GM12874 (cell line): ENCODE measurements at regions not wholly inside any gene's neighbourhood (a gene's known extent, or its start where the extent isn't known, plus 50 kb on each side); places are given as distances from the start of the nearest gene placed in this dataset.

Source experiments
- TF ChIP-seq, protein P1 (sequence below): IDR thresholded peaks from 2 replicates; pipeline ENCODE4 v1.5.1; 2011; ENCODE audit warnings: low read depth, mild to moderate bottlenecking, control low read depth, low read length, moderate library complexity; ENCODE audit not compliant: insufficient read depth

DNA sequence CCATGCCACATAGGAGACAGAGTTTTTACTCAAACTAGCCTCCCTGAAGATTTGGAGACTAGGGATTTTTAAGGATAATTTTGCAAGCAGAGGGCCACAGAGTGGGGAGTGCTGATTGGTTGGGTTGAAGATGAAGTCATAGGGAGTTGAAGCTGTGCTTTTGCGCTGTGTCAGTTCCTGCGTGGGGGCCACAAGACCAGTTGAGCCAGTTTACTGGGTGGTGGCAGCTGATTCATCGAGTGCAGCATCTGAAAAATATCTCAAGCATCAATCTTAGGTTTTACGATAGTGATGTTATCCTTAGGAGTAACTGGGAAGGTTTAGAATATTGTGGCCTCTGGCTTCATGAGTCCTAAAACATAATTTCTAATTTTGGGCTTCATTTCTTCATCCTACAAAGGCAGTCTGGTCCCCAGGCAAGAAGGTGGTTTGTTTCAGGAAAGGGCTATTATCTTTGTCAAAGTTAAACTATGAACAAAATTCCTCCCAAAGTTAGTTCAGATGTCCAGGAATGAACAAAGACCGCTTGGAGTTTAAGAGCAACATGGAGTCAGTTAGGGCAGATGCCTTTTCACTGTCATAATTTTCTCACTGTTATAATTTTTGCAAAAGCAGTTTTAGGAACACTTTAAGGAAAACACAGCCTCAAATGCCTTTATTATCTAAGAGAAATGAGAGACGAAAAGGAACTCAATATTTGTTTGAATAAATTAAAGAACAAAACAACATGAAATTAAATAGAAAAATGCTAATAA is 960.8 kb upstream of the PRKX start:
- TF ChIP-seq, protein P1, sequence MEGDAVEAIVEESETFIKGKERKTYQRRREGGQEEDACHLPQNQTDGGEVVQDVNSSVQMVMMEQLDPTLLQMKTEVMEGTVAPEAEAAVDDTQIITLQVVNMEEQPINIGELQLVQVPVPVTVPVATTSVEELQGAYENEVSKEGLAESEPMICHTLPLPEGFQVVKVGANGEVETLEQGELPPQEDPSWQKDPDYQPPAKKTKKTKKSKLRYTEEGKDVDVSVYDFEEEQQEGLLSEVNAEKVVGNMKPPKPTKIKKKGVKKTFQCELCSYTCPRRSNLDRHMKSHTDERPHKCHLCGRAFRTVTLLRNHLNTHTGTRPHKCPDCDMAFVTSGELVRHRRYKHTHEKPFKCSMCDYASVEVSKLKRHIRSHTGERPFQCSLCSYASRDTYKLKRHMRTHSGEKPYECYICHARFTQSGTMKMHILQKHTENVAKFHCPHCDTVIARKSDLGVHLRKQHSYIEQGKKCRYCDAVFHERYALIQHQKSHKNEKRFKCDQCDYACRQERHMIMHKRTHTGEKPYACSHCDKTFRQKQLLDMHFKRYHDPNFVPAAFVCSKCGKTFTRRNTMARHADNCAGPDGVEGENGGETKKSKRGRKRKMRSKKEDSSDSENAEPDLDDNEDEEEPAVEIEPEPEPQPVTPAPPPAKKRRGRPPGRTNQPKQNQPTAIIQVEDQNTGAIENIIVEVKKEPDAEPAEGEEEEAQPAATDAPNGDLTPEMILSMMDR: no peak

DNA sequence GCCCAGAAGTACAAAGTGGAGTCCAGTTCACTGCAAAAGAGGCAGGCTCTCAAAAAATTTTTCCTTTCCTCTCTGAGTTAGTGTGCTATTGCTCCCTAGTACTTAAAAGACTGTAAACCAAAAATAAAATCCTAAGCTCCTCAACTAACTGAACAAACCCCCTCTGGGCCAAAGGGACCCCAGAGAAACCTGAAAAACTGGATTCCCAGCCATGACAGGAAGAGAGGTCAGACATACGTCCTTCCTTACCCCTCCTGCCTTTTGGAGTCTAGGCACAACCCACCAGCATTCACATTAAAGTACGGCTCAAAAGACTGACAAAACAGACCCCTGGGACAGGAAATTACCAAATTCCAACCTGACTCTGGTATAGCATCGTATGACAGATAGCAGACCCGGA is 957.9 kb upstream of the PRKX start:
- TF ChIP-seq, protein P1: no peak

DNA sequence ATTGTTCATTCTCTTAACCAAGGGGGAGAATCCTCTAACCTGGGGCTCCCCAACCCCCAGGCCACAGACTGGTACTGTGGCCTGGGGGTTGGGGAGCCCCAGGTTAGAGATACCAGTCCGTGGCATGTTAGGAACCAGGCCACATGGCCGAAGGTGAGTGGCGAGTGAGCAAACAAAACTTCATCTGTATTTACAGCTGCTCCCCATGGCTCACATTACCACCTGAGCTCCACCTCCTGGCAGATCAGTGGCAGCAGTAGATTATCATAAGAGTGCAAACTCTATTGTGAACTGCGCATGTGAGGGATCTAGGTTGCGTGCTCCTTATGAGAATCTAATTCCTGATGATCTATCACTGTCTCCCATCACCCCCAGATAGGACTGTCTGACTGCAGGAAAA is 957.2 kb upstream of the PRKX start:
- TF ChIP-seq, protein P1: no peak

DNA sequence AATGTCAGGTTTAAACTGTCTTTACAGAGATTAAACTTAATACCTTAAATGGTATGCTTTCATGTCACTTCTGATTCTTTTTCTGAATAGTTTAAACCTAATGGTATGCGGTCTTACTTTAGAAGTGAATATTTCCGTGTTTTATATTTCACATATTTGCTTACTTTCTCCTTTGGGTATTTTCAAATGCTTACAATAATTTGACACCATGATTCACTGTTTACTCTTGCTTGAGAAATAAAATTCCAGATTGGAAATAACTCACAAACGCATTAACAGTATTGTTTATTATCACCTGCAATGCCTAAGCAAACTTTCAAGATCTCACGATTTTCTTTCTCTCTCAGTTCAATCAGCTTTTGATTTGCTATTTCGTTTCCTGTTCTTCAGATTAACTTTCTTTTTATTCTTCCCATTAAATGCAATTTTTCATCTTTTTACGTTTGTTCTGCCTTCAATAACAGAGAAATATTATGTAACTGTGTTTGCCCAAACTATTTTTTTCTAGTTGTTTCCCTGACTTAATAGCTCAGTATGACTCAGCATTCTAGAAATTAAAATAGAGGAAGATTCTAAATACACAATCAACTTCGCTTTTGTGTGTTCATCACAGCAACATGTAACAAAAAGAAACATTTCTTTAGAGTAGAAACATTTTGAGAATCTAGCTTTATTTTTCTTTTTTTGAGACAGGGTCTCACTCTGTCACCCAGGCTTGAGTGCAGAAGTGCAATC is 955.5 kb upstream of the PRKX start:
- TF ChIP-seq, protein P1: no peak

DNA sequence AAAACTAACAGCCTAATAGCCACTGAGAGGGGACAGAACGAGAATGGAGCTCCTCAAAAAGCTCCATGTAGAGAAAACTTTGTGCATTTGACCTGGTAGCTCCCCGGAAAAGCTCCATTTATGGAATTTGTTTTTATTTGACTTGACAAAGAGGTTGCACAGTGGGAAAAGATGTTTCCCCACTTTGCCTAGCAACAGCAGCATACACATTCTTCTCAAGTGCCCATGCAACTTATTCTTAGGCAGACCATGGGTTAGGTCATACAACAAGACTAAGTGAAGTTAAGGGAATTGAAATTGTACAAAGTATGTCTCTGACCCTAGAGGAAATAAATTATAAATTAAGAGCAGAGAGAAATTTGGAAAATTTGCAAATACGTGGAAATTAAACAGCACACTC is 949.6 kb upstream of the PRKX start:
- TF ChIP-seq, protein P1: no peak

DNA sequence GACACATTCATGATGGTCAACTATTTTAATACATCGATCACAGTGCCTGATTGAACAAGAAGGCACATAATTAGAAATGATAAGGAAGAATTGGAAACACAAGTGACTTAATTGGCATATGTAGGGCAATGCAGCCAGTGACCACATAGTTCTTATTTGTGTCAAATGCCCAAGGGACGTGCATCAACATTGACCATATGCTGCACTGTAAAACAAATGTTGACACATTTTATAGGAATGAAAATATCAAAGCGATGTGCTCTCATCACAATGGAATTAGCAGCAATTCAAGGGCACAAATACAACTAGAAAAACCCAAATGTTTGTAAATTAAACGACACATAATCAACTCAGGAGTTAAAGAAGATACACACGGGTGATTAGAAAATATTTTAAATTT is 948.3 kb upstream of the PRKX start:
- TF ChIP-seq, protein P1: no peak

DNA sequence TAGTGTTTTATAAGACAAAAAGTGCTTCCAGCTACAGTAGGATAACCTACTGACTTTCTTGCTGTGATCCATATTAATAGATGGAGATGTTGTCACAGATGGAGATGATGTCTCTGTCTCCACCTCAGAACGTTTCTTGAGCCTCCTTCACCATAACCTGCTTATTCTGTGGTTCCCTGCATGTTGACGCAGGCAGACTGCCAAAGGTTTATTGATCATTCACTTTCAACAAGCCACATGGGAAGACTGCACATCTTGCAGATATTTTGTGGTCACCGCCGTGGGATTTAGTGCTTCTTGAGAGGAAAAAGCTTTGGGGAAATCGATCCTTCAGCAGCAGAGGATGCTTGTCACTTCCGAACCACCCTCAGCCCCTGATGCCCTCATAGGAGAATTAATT is 943.0 kb upstream of the PRKX start:
- TF ChIP-seq, protein P1: no peak
